ENCODE measurements at regions not wholly inside any gene's neighbourhood (a gene's known extent, or its start where the extent isn't known, plus 50 kb on each side); places are given as distances from the start of the nearest gene placed in this dataset.

DNA sequence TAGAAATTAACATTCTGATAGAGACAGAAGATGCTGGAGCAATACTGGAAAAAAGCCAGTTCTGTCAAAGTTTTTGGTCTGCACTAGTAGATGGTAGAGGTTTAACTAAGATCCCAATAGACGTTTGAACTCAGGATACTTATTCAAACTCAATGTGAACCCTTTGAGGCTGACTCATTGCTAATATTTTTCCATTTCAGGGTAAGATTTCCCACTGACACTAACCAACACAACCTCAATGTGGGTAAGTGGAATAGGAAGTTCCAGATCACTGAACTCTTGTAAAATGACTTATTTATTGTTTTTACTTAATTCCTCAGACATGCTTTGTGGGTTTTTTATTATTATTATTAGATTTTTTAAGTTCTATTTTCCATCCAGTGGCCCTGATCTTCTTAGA is 1024.8 kb downstream of the EPHA3 start:
- H3K9me3 ChIP-seq (ENCODE audit: insufficient read depth, low read length): no peaks in the 10 kb centered on the region
- no peak overlapping the region for H2AFZ ChIP-seq (ENCODE audit: low read depth, low read length)
- H3K27me3 ChIP-seq (ENCODE audit: low read depth, low read length): no peaks in the 10 kb centered on the region
- no peak overlapping the region for H3K9ac ChIP-seq (ENCODE audit: low read length)
- TF ChIP-seq, protein P1, sequence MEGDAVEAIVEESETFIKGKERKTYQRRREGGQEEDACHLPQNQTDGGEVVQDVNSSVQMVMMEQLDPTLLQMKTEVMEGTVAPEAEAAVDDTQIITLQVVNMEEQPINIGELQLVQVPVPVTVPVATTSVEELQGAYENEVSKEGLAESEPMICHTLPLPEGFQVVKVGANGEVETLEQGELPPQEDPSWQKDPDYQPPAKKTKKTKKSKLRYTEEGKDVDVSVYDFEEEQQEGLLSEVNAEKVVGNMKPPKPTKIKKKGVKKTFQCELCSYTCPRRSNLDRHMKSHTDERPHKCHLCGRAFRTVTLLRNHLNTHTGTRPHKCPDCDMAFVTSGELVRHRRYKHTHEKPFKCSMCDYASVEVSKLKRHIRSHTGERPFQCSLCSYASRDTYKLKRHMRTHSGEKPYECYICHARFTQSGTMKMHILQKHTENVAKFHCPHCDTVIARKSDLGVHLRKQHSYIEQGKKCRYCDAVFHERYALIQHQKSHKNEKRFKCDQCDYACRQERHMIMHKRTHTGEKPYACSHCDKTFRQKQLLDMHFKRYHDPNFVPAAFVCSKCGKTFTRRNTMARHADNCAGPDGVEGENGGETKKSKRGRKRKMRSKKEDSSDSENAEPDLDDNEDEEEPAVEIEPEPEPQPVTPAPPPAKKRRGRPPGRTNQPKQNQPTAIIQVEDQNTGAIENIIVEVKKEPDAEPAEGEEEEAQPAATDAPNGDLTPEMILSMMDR (IDR thresholded peaks at IDR 0.05; ENCODE audit: low read depth, low read length): no peak
- no peaks in the 10 kb centered on the region for H4K20me1 ChIP-seq (ENCODE audit: insufficient read depth, low read length)
- no peaks in the 10 kb centered on the region for H3K79me2 ChIP-seq (ENCODE audit: low read length)
- no peak overlapping the region for H3K4me3 ChIP-seq (ENCODE audit: low read length)
- no peaks in the 10 kb centered on the region for H3K36me3 ChIP-seq (replicated peaks; ENCODE audit: low read depth, low read length)
- H3K4me1 ChIP-seq (ENCODE audit: low read length): peaks cover 16% of the 10 kb centered on the region
- no peak overlapping the region for H3K4me2 ChIP-seq (ENCODE audit: low read length)
- H3K27ac ChIP-seq (ENCODE audit: low read length): no peak overlapping the region

DNA sequence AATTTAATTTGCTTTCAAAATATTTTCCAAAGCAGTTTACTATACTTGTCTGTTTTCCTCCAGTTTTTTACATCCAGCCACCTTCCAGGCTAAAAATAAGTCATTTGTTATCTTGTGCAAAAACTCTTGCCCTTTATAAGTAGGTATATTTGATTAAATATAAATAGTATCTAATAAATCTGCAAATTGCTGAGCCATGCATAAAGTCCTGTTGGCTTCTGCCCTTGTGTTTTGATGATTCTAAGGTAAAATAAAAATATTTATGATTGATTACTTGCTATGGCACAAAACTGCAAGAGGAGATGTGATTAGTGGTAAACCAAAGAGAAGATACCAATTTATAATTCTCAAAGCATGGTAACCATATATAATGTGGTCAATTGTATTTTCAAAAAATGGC is 1026.7 kb downstream of the EPHA3 start:
- Histone ChIP-seq H3K4me1 (ENCODE audit: low read length) (peaks cover 16% of the 10 kb centered on the region), H3K79me2 (ENCODE audit: low read length) (no peaks in the 10 kb centered on the region), H3K36me3 (replicated peaks; ENCODE audit: low read depth, low read length) (no peaks in the 10 kb centered on the region), H4K20me1 (ENCODE audit: insufficient read depth, low read length) (no peaks in the 10 kb centered on the region), H2AFZ (ENCODE audit: low read depth, low read length) (no peak overlapping the region), H3K27ac (ENCODE audit: low read length) (no peak overlapping the region), H3K4me3 (ENCODE audit: low read length) (no peak overlapping the region), H3K4me2 (ENCODE audit: low read length) (no peak overlapping the region), H3K9ac (ENCODE audit: low read length) (no peak overlapping the region), H3K27me3 (ENCODE audit: low read depth, low read length) (no peaks in the 10 kb centered on the region), H3K9me3 (ENCODE audit: insufficient read depth, low read length) (no peaks in the 10 kb centered on the region)
- no peak for TF ChIP-seq EZH2phosphoT487 (IDR thresholded peaks at IDR 0.05; ENCODE audit: low read depth)
- TF ChIP-seq, protein P1 (IDR thresholded peaks at IDR 0.05; ENCODE audit: low read depth, low read length): no peak

DNA sequence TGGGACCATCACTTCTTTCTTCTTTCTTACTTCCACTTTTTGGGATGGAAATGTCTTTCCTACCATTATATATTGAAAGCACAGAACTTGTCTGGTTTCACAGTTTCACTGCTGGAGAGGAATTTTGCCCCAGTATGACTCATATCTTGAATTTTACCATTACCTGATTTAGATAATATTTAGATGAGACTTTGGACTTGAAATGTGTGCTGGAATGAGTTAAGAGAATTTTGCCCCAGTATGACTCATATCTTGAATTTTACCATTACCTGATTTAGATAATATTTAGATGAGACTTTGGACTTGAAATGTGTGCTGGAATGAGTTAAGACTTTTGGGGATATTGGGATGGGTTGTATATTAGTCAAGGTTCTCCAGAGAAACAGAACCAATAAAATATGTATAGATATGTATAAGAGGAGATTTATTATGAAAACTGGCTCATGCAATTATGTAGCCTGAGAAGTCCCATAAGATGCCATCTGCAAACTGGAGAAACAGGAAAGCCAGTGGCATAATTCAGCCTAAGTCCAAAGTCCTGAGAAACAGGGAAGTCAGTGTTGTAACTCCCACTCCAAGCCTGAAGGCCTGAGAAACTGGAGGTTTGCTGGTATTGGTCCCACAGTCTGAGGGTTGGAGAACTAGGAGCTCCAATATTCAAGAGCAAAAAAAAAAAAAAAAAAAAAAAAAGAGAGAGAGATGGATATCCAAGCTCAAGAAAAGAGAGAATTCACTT is 1029.2 kb downstream of the EPHA3 start:
- Histone ChIP-seq H3K79me2 (ENCODE audit: low read length) (no peaks in the 10 kb centered on the region), H4K20me1 (ENCODE audit: insufficient read depth, low read length) (no peaks in the 10 kb centered on the region), H3K9me3 (ENCODE audit: insufficient read depth, low read length) (no peaks in the 10 kb centered on the region), H3K4me3 (ENCODE audit: low read length) (no peak overlapping the region), H3K36me3 (replicated peaks; ENCODE audit: low read depth, low read length) (no peaks in the 10 kb centered on the region), H3K4me1 (ENCODE audit: low read length) (peaks cover 11% of the 10 kb centered on the region), H2AFZ (ENCODE audit: low read depth, low read length) (no peak overlapping the region), H3K27me3 (ENCODE audit: low read depth, low read length) (no peaks in the 10 kb centered on the region), H3K27ac (ENCODE audit: low read length) (no peak overlapping the region), H3K4me2 (ENCODE audit: low read length) (no peak overlapping the region), H3K9ac (ENCODE audit: low read length) (no peak overlapping the region)
- no peak for TF ChIP-seq EZH2phosphoT487 (IDR thresholded peaks at IDR 0.05; ENCODE audit: low read depth)
- TF ChIP-seq, protein P1 (IDR thresholded peaks at IDR 0.05; ENCODE audit: low read depth, low read length): no peak

DNA sequence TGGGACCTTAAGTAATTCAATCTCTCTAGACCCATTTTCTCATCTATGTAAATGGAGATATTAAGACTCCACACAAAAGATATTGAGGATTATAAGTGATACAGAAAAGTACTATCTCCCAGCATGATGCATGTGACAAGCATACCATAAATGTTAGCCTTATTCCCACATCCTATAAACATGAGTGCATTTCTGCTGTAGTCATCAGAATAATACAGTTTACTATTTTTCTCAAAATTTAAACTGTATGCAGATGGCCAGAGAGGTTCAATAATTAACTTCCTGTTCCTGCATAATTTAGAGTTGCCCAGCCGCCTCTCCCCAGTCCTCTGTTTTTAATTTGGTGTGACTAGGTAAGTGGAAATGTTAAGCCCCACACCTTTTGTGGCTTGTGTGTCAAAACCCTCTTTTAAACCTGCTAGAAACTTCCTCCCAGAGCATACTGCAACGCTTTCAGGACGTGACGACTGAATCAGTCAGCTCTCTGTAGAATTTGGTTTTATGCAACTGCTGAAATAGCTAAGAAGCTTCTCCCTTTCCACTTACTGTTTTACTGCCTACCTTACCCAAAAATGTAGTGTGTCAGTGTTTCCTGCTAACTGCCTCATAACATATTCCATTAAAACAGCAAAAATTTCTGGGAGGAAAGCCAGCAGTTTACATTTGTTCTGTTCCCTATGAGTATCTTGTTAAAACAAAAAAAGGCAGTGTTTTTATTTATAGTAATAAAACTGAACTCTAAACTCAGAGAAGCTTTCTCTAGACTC is 1037.9 kb downstream of the EPHA3 start:
- no peak for TF ChIP-seq EZH2phosphoT487 (IDR thresholded peaks at IDR 0.05; ENCODE audit: low read depth)
- TF ChIP-seq, protein P1 (IDR thresholded peaks at IDR 0.05; ENCODE audit: low read depth, low read length): no peak
- no peaks in the 10 kb centered on the region for H4K20me1 ChIP-seq (ENCODE audit: insufficient read depth, low read length)
- no peak overlapping the region; the same call in 1 of the 2 replicates for H2AFZ ChIP-seq (ENCODE audit: low read depth, low read length)
- no peak overlapping the region for H3K27ac ChIP-seq (ENCODE audit: low read length)
- H3K4me1 ChIP-seq (ENCODE audit: low read length): no peaks in the 10 kb centered on the region
- H3K9me3 ChIP-seq (ENCODE audit: insufficient read depth, low read length): no peaks in the 10 kb centered on the region
- no peak overlapping the region for H3K4me2 ChIP-seq (ENCODE audit: low read length)
- no peak overlapping the region for H3K9ac ChIP-seq (ENCODE audit: low read length)
- no peaks in the 10 kb centered on the region for H3K36me3 ChIP-seq (replicated peaks; ENCODE audit: low read depth, low read length)
- H3K27me3 ChIP-seq (ENCODE audit: low read depth, low read length): no peaks in the 10 kb centered on the region
- no peaks in the 10 kb centered on the region for H3K79me2 ChIP-seq (ENCODE audit: low read length)
- H3K4me3 ChIP-seq (ENCODE audit: low read length): no peak overlapping the region

All from OCI-LY3 (cell line).